Ramos (cell line): ENCODE measurements at regions not wholly inside any gene's neighbourhood (a gene's known extent, or its start where the extent isn't known, plus 50 kb on each side); places are given as distances from the start of the nearest gene placed in this dataset.

Experiments
- in situ Hi-C: fragments of 300-500 bp; cut with MboI; formaldehyde crosslinking; loops from one replicate; pipeline ENCODE4 v1.14.3; 2022; ENCODE audit warnings: low sequenced_read_pairs; ENCODE audit not compliant: unreplicated experiment

- in situ Hi-C loops: no loop called here
Measured at GRCh38 chr2:88296247-88296646, 126.1 kb downstream of the THNSL2 start.

GRCh38 chr2:88283886-88284592 is 113.9 kb downstream of the THNSL2 start:
- in situ Hi-C loops: no loop called here

- in situ Hi-C loops: no loop called here
Measured at GRCh38 chr2:88281302-88282217, 111.4 kb downstream of the THNSL2 start.

GRCh38 chr2:88269836-88270235 is 99.7 kb downstream of the THNSL2 start:
- in situ Hi-C loops: no loop called here

GRCh38 chr2:88265352-88266303 is 95.5 kb downstream of the THNSL2 start:
- in situ Hi-C loops: no loop called here

- in situ Hi-C loops: no loop called here
Measured at GRCh38 chr2:88263861-88264260, 93.7 kb downstream of the THNSL2 start.

- in situ Hi-C loops: no loop called here
Measured at GRCh38 chr2:88261725-88262124, 91.6 kb downstream of the THNSL2 start.

- in situ Hi-C loops: no loop called here
Measured at GRCh38 chr2:88258208-88258607, 88.1 kb downstream of the THNSL2 start.

- in situ Hi-C loops: no loop called here
Measured at GRCh38 chr2:88254437-88255091, 84.4 kb downstream of the THNSL2 start.

- in situ Hi-C loops: no loop called here
Measured at GRCh38 chr2:88253997-88254396, 83.9 kb downstream of the THNSL2 start.

- in situ Hi-C loops: no loop called here
Measured at GRCh38 chr2:88253375-88253774, 83.2 kb downstream of the THNSL2 start.

- in situ Hi-C loops: no loop called here
Measured at GRCh38 chr2:88252646-88253045, 82.5 kb downstream of the THNSL2 start.

GRCh38 chr2:88252111-88252510 is 82.0 kb downstream of the THNSL2 start:
- in situ Hi-C loops: no loop called here

- in situ Hi-C loops: no loop called here
Measured at GRCh38 chr2:88250404-88250803, 80.3 kb downstream of the THNSL2 start.

- in situ Hi-C loops: no loop called here
Measured at GRCh38 chr2:88248280-88248828, 78.2 kb downstream of the THNSL2 start.

GRCh38 chr2:88247531-88247930 is 77.4 kb downstream of the THNSL2 start:
- in situ Hi-C loops: no loop called here

- in situ Hi-C loops: no loop called here
Measured at GRCh38 chr2:88245109-88245508, 75.0 kb downstream of the THNSL2 start.

GRCh38 chr2:88239781-88240180 is 69.6 kb downstream of the THNSL2 start:
- in situ Hi-C loops: no loop called here

- in situ Hi-C loops: no loop called here
Measured at GRCh38 chr2:88236666-88237065, 66.5 kb downstream of the THNSL2 start.
